ENCODE measurements at regions not wholly inside any gene's neighbourhood (a gene's known extent, or its start where the extent isn't known, plus 50 kb on each side); places are given as distances from the start of the nearest gene placed in this dataset.

- TF ChIP-seq, protein P1, sequence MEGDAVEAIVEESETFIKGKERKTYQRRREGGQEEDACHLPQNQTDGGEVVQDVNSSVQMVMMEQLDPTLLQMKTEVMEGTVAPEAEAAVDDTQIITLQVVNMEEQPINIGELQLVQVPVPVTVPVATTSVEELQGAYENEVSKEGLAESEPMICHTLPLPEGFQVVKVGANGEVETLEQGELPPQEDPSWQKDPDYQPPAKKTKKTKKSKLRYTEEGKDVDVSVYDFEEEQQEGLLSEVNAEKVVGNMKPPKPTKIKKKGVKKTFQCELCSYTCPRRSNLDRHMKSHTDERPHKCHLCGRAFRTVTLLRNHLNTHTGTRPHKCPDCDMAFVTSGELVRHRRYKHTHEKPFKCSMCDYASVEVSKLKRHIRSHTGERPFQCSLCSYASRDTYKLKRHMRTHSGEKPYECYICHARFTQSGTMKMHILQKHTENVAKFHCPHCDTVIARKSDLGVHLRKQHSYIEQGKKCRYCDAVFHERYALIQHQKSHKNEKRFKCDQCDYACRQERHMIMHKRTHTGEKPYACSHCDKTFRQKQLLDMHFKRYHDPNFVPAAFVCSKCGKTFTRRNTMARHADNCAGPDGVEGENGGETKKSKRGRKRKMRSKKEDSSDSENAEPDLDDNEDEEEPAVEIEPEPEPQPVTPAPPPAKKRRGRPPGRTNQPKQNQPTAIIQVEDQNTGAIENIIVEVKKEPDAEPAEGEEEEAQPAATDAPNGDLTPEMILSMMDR (IDR thresholded peaks at IDR 0.05): no peak
- TF ChIP-seq POLR2A (IDR thresholded peaks at IDR 0.05): no peak
Measured at GRCh38 chr2:196242131-196242620, 70.8 kb upstream of the STK17B start.

Measured in lower leg skin (tissue), 3 donors.